SK-N-SH (cell line): ENCODE measurements at regions not wholly inside any gene's neighbourhood (a gene's known extent, or its start where the extent isn't known, plus 50 kb on each side); places are given as distances from the start of the nearest gene placed in this dataset.

Source experiments
- CTCF ChIA-PET: fragments of 300-600, 350-600 bp; formaldehyde crosslinking; extraction: SDS; loops from one replicate; lab custom pipeline; 2021; lab: Yijun Ruan, JAX
- POLR2A ChIA-PET: fragments of 350-600 bp; sonication (Branson Sonifier 250); formaldehyde crosslinking; extraction: SDS; loops from one replicate; lab custom pipeline; 2020; ENCODE audit warnings: antibody characterized with exemption, inconsistent platforms; lab: Yijun Ruan, JAX
- DNase-seq: peaks from one replicate; pipeline ENCODE4 v3.0.0; 2012
- H2AFZ ChIP-seq: fragments of 200-600 bp; sonication (generic); 2 replicates; pipeline ENCODE4 v1.8.1; 2016; ENCODE audit warnings: antibody characterized with exemption, mild to moderate bottlenecking, low read depth
- H3F3A ChIP-seq: fragments of 200-600 bp; sonication (generic); replicated peaks from 2 replicates; pipeline ENCODE3; 2016; ENCODE audit warnings: antibody characterized with exemption, mild to moderate bottlenecking; ENCODE audit not compliant: insufficient read depth
- H3K27ac ChIP-seq, 2 experiments: fragments of 200-500 bp in 1 of 2; fragments of 200-600 bp in 1 of 2; sonication (Bioruptor generic) in 1 of 2; sonication (generic), shearing (Covaris generic) in 1 of 2; 2 replicates each; pipeline versions ENCODE4 v1.5.1 to v1.6.1; 2014 to 2016; ENCODE audit warnings: low read depth in 2 of 2, inconsistent platforms in 1 of 2, low read length in 1 of 2, mild to moderate bottlenecking in 1 of 2, mixed read lengths in 1 of 2
- H3K27me3 ChIP-seq: fragments of 200-600 bp; sonication (generic), shearing (Covaris generic); 2 replicates; pipeline ENCODE4 v1.6.1; 2016; ENCODE audit warnings: mixed run types; ENCODE audit not compliant: insufficient read depth
- H3K36me3 ChIP-seq, 2 experiments: fragments of 200-500 bp in 1 of 2; fragments of 200-600 bp in 1 of 2; sonication (Bioruptor generic) in 1 of 2; sonication (generic) in 1 of 2; replicated peaks in 1 of 2; 2 replicates each; pipeline versions ENCODE3 to v1.5.1; 2014 to 2016; ENCODE audit warnings: low read length in 1 of 2, mild to moderate bottlenecking in 1 of 2; ENCODE audit not compliant: insufficient read depth in 2 of 2, control insufficient read depth in 1 of 2
- H3K4me1 ChIP-seq, 2 experiments: fragments of 200-500 bp in 1 of 2; fragments of 200-600 bp in 1 of 2; sonication (Bioruptor generic) in 1 of 2; sonication (generic), shearing (Covaris generic) in 1 of 2; 2 replicates each; pipeline versions ENCODE4 v1.5.1 to v1.6.1; 2014 to 2016; ENCODE audit warnings: low read depth in 1 of 2, low read length in 1 of 2, mixed run types in 1 of 2; ENCODE audit not compliant: insufficient read depth in 2 of 2, control insufficient read depth in 1 of 2
- H3K4me2 ChIP-seq: fragments of 200-600 bp; sonication (generic), shearing (Covaris generic); 2 replicates; pipeline ENCODE4 v1.6.1; 2017; ENCODE audit warnings: mixed run types
- H3K4me3 ChIP-seq, 2 experiments: fragments of 200-500 bp in 1 of 2; fragments of 200-600 bp in 1 of 2; sonication (Bioruptor generic) in 1 of 2; sonication (generic), shearing (Covaris generic) in 1 of 2; 2 replicates each; pipeline versions ENCODE4 v1.5.1 to v1.8.1; 2014 to 2016; ENCODE audit warnings: low read depth in 2 of 2, inconsistent platforms in 1 of 2, low read length in 1 of 2, mild to moderate bottlenecking in 1 of 2, mixed read lengths in 1 of 2, moderate library complexity in 1 of 2
- H3K79me2 ChIP-seq: fragments of 200-600 bp; sonication (generic); 2 replicates; pipeline ENCODE4 v1.8.1; 2017; ENCODE audit warnings: mild to moderate bottlenecking; ENCODE audit not compliant: insufficient read depth
- H3K9ac ChIP-seq: fragments of 200-600 bp; sonication (generic); 2 replicates; pipeline ENCODE4 v1.6.1; 2017; ENCODE audit warnings: mixed run types
- H3K9me2 ChIP-seq: fragments of 200-600 bp; sonication (generic); 2 replicates; pipeline ENCODE4 v1.6.1; 2017; ENCODE audit warnings: mixed run types
- H3K9me3 ChIP-seq: fragments of 200-600 bp; sonication (generic); 2 replicates; pipeline ENCODE4 v1.6.1; 2017; ENCODE audit warnings: mixed run types, mild to moderate bottlenecking, moderate library complexity
- H4K20me1 ChIP-seq: fragments of 200-600 bp; sonication (generic); 2 replicates; pipeline ENCODE4 v1.6.1; 2017; ENCODE audit warnings: mild to moderate bottlenecking, mixed run types; ENCODE audit not compliant: insufficient read depth
- CHD2 ChIP-seq: fragments of 150-350 bp; IDR thresholded peaks from 2 replicates; pipeline ENCODE4 v1.6.1; 2018; ENCODE audit warnings: low read length; ENCODE audit not compliant: partially characterized antibody
- ELF1 ChIP-seq: IDR thresholded peaks from 2 replicates; pipeline ENCODE4 v1.4.0; 2012
- EP300 ChIP-seq, 2 experiments: IDR thresholded peaks; 2 replicates each; pipeline versions ENCODE4 v1.4.0 to v1.6.1; 2012; ENCODE audit warnings: borderline replicate concordance in 1 of 2, low read depth in 1 of 2, low read length in 1 of 2
- FOXJ3 ChIP-seq: sonication (generic); formaldehyde crosslinking; IDR thresholded peaks from 2 replicates; pipeline ENCODE4 v1.5.1; 2020; ENCODE audit warnings: mild to moderate bottlenecking, missing genetic modification reagents
- FOXM1 ChIP-seq: IDR thresholded peaks from 2 replicates; pipeline ENCODE4 v1.4.0; 2012; ENCODE audit warnings: low read depth, mild to moderate bottlenecking
- JUND ChIP-seq: IDR thresholded peaks from 2 replicates; pipeline ENCODE4 v1.4.0; 2012
- MAX ChIP-seq: IDR thresholded peaks from 2 replicates; pipeline ENCODE4 v1.4.0; 2012; ENCODE audit warnings: low read depth
- MXI1 ChIP-seq: IDR thresholded peaks from 2 replicates; pipeline ENCODE4 v1.6.1; 2012; ENCODE audit warnings: mild to moderate bottlenecking, low read depth, low read length, improper control_type of control experiment
- RCOR1 ChIP-seq: fragments of 150-350 bp; IDR thresholded peaks from 2 replicates; pipeline ENCODE4 v1.6.1; 2017; ENCODE audit warnings: antibody characterized with exemption, low read length
- SIN3A ChIP-seq: IDR thresholded peaks from 2 replicates; pipeline ENCODE4 v1.6.1; 2012; ENCODE audit warnings: low read depth, mild to moderate bottlenecking, low read length, moderate library complexity, borderline replicate concordance
- SMC3 ChIP-seq: IDR thresholded peaks from 2 replicates; pipeline ENCODE4 v1.6.1; 2012; ENCODE audit warnings: low read depth, low read length, improper control_type of control experiment
- TAF1 ChIP-seq: IDR thresholded peaks from 2 replicates; pipeline ENCODE4 v1.6.1; 2012; ENCODE audit warnings: low read depth, mild to moderate bottlenecking, low read length, moderate library complexity, borderline replicate concordance
- TEAD4 ChIP-seq: IDR thresholded peaks from 2 replicates; pipeline ENCODE4 v1.4.0; 2012; ENCODE audit warnings: mild to moderate bottlenecking, borderline replicate concordance; ENCODE audit not compliant: insufficient read depth
- WGBS: methylation state at CpG from one replicate; pipeline ENCODE4 v1.1.6; 2017; ENCODE audit warnings: low lambda C conversion rate; 5-methylcytosine and 5-hydroxymethylcytosine counted together
- TF ChIP-seq, protein P1 (sequence below): IDR thresholded peaks from 2 replicates; pipeline ENCODE4; 2012
- TF ChIP-seq, protein P2 (sequence below): fragments of 200-600 bp; sonication (generic); IDR thresholded peaks from 2 replicates; pipeline ENCODE4 v1.6.1; 2017; ENCODE audit warnings: antibody characterized with exemption, mild to moderate bottlenecking, moderate library complexity

GRCh38 chr3:124520970-124521369 is 209.3 kb upstream of the UMPS start:
- Histone ChIP-seq H3K27me3 (no peaks in the 10 kb centered on the region), H3K9me2 (no peaks in the 10 kb centered on the region), H3K79me2 (no peaks in the 10 kb centered on the region), H3F3A (no peaks in the 10 kb centered on the region), H4K20me1 (no peaks in the 10 kb centered on the region), H3K4me1 (no peaks in the 10 kb centered on the region), H3K4me2 (no peak overlapping the region), H3K9me3 (no peaks in the 10 kb centered on the region), H3K36me3 (peaks cover 0 to 2% of the 10 kb centered on the region in 2 experiments), H2AFZ (no peak overlapping the region), H3K4me3 (no peak overlapping the region), H3K27ac (no peak overlapping the region), H3K9ac (no peak overlapping the region)
- CTCF ChIA-PET, result interaction anchor here (1.0 kb wide), 1 partner anchor 168 kb away, joined by 3 read pairs; no protein-coding TSS in a partner anchor
- TF ChIP-seq SMC3 (no peak), RCOR1 (no peak), FOXJ3 (no peak), ELF1 (no peak), CHD2 (no peak), TAF1 (no peak)
- no peak for DNase-seq
- POLR2A ChIA-PET, result no interaction called here
- WGBS, result 67% methylated on average over 5 of the region's 5 CpGs

- H3K27ac ChIP-seq, result no peak overlapping the region
- CTCF ChIA-PET, result interaction anchor here (1.0 kb wide), 1 partner anchor 167 kb away, joined by 3 read pairs; no protein-coding TSS in a partner anchor
- no peak for TF ChIP-seq FOXM1
- TF ChIP-seq, protein P1, sequence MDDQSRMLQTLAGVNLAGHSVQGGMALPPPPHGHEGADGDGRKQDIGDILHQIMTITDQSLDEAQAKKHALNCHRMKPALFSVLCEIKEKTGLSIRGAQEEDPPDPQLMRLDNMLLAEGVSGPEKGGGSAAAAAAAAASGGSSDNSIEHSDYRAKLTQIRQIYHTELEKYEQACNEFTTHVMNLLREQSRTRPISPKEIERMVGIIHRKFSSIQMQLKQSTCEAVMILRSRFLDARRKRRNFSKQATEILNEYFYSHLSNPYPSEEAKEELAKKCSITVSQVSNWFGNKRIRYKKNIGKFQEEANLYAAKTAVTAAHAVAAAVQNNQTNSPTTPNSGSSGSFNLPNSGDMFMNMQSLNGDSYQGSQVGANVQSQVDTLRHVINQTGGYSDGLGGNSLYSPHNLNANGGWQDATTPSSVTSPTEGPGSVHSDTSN, result no peak
- no peak for TF ChIP-seq JUND
- TF ChIP-seq TEAD4, result no peak
- TF ChIP-seq FOXJ3, result no peak
- no peak for TF ChIP-seq MXI1
- TF ChIP-seq, protein P2, sequence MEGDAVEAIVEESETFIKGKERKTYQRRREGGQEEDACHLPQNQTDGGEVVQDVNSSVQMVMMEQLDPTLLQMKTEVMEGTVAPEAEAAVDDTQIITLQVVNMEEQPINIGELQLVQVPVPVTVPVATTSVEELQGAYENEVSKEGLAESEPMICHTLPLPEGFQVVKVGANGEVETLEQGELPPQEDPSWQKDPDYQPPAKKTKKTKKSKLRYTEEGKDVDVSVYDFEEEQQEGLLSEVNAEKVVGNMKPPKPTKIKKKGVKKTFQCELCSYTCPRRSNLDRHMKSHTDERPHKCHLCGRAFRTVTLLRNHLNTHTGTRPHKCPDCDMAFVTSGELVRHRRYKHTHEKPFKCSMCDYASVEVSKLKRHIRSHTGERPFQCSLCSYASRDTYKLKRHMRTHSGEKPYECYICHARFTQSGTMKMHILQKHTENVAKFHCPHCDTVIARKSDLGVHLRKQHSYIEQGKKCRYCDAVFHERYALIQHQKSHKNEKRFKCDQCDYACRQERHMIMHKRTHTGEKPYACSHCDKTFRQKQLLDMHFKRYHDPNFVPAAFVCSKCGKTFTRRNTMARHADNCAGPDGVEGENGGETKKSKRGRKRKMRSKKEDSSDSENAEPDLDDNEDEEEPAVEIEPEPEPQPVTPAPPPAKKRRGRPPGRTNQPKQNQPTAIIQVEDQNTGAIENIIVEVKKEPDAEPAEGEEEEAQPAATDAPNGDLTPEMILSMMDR, result no peak
- TF ChIP-seq SIN3A, result no peak
- no peak for TF ChIP-seq EP300 (IDR thresholded peaks at IDR 0.05; ENCODE audit: borderline replicate concordance in 1 of 2, low read depth in 1 of 2, low read length in 1 of 2)
- no peak for TF ChIP-seq MAX
- no peak for TF ChIP-seq ELF1
- TF ChIP-seq, all 33 proteins: peak for 0
- H3K9me2 ChIP-seq, result no peaks in the 10 kb centered on the region
- H3K9ac ChIP-seq, result no peak overlapping the region
- POLR2A ChIA-PET, result no interaction called here
- no peaks in the 10 kb centered on the region for H3K27me3 ChIP-seq
- no peak overlapping the region for H2AFZ ChIP-seq
- H3K36me3 ChIP-seq, result peaks cover 0 to 2% of the 10 kb centered on the region in 2 experiments
- 95% methylated on average over 1 of the region's 1 CpG for WGBS
- DNase-seq, result no peak
- H3K9me3 ChIP-seq, result no peaks in the 10 kb centered on the region
- no peaks in the 10 kb centered on the region for H3F3A ChIP-seq
- H3K79me2 ChIP-seq, result no peaks in the 10 kb centered on the region
- H3K4me1 ChIP-seq, result no peaks in the 10 kb centered on the region
- H4K20me1 ChIP-seq, result no peaks in the 10 kb centered on the region
- no peak overlapping the region for H3K4me3 ChIP-seq
- H3K4me2 ChIP-seq, result no peak overlapping the region
Measured at GRCh38 chr3:124522082-124522625, 208.1 kb upstream of the UMPS start.
